EL (cell line): ENCODE measurements at regions not wholly inside any gene's neighbourhood (a gene's known extent, or its start where the extent isn't known, plus 50 kb on each side); places are given as distances from the start of the nearest gene placed in this dataset.

Source experiments
- DNase-seq: peaks from one replicate; pipeline ENCODE4 v3.0.0-alpha.2; 2016

- no peak for DNase-seq
These were observed 231.5 kb downstream of the C6orf118 start for GRCh38 chr6:165077876-165078275.

- no peak for DNase-seq
These were observed 237.5 kb downstream of the C6orf118 start for GRCh38 chr6:165071906-165072305.

GRCh38 chr6:165060720-165061119, 248.7 kb downstream of the C6orf118 start:
- DNase-seq: no peak

GRCh38 chr6:165059032-165059431, 250.4 kb downstream of the C6orf118 start:
- no peak for DNase-seq

- no peak for DNase-seq
These were observed 253.1 kb downstream of the C6orf118 start for GRCh38 chr6:165056292-165056691.

GRCh38 chr6:165055231-165055630, 254.2 kb downstream of the C6orf118 start:
- DNase-seq: no peak

GRCh38 chr6:165052561-165053480, 256.6 kb downstream of the C6orf118 start:
- no peak for DNase-seq

- DNase-seq: peak; percentile 0
These were observed 260.0 kb downstream of the C6orf118 start for GRCh38 chr6:165049362-165049761.

- no peak for DNase-seq
These were observed 261.5 kb downstream of the C6orf118 start for GRCh38 chr6:165047952-165048351.

GRCh38 chr6:165045631-165046030, 263.8 kb downstream of the C6orf118 start:
- no peak for DNase-seq

GRCh38 chr6:165042912-165043311, 266.5 kb downstream of the C6orf118 start:
- DNase-seq: no peak

- no peak for DNase-seq
These were observed 269.0 kb downstream of the C6orf118 start for GRCh38 chr6:165040440-165040839.

GRCh38 chr6:165034271-165034741, 275.1 kb downstream of the C6orf118 start:
- no peak for DNase-seq

GRCh38 chr6:165031502-165031901, 277.9 kb downstream of the C6orf118 start:
- DNase-seq: no peak

GRCh38 chr6:165025040-165025439, 284.4 kb downstream of the C6orf118 start:
- DNase-seq: no peak

GRCh38 chr6:165019681-165020080, 289.7 kb downstream of the C6orf118 start:
- no peak for DNase-seq

- DNase-seq: no peak
These were observed 293.7 kb downstream of the C6orf118 start for GRCh38 chr6:165015676-165016075.

- no peak for DNase-seq
These were observed 295.7 kb downstream of the C6orf118 start for GRCh38 chr6:165013701-165014100.

- DNase-seq: no peak
These were observed 297.2 kb downstream of the C6orf118 start for GRCh38 chr6:165012183-165012582.

GRCh38 chr6:165010556-165011535, 298.6 kb downstream of the C6orf118 start:
- no peak for DNase-seq

GRCh38 chr6:165008971-165009370, 300.4 kb downstream of the C6orf118 start:
- no peak for DNase-seq

GRCh38 chr6:165002866-165003265, 306.5 kb downstream of the C6orf118 start:
- no peak for DNase-seq

GRCh38 chr6:165002358-165002757, 307.0 kb downstream of the C6orf118 start:
- DNase-seq: no peak
